Upper lobe of left lung (tissue), 6 donors: ENCODE measurements at regions not wholly inside any gene's neighbourhood (a gene's known extent, or its start where the extent isn't known, plus 50 kb on each side); places are given as distances from the start of the nearest gene placed in this dataset.
"Not testable (repeated sequence)": the region's sequence is repeated elsewhere in the genome, so short reads cannot be mapped to it uniquely, and the experiment has no call there.

ENCODE experiments used
- ATAC-seq, 2 donors: fragments of 200-7000 bp; cut with Tn5 transposase; one replicate each; pipeline ENCODE4 v1.9.1; 2022; ENCODE audit warnings: mild to moderate bottlenecking in 2 of 2, moderate library complexity in 2 of 2; ENCODE audit not compliant: low FRiP score in 2 of 2
- DNase-seq, 2 donors: peaks; one replicate each; pipeline ENCODE4 v3.0.0-alpha.2; 2019 to 2020
- H3K27ac ChIP-seq, 4 donors: fragments of 200-600 bp; sonication (generic); one replicate each; pipeline ENCODE4 v1.5.1; 2016 to 2019
- H3K27me3 ChIP-seq, 4 donors: fragments of 200-600 bp; sonication (generic); one replicate each; pipeline ENCODE4 v1.5.1; 2017 to 2019
- H3K36me3 ChIP-seq, 4 donors: fragments of 200-600 bp; sonication (generic); one replicate each; pipeline ENCODE4 v1.5.1; 2016 to 2019
- H3K4me1 ChIP-seq, 4 donors: fragments of 200-600 bp; sonication (generic); one replicate each; pipeline ENCODE4 v1.5.1; 2018 to 2019
- H3K4me3 ChIP-seq, 4 donors: fragments of 200-600 bp; sonication (generic); one replicate each; pipeline ENCODE4 v1.5.1; 2017 to 2019; ENCODE audit warnings: mild to moderate bottlenecking in 2 of 4, moderate library complexity in 1 of 4
- H3K9me3 ChIP-seq, 4 donors: fragments of 200-600 bp; sonication (generic); one replicate each; pipeline ENCODE4 v1.5.1; 2018 to 2019
- POLR2A ChIP-seq, 4 donors: fragments of 450-650 bp; IDR thresholded peaks; one replicate each; pipeline ENCODE4 v1.5.1; 2016 to 2017; ENCODE audit warnings: antibody characterized with exemption in 4 of 4, mild to moderate bottlenecking in 2 of 4
- POLR2AphosphoS5 ChIP-seq, 2 donors: sonication (generic); formaldehyde crosslinking; IDR thresholded peaks; one replicate each; pipeline ENCODE4 v1.5.1; 2017; ENCODE audit warnings: antibody characterized with exemption in 2 of 2
- WGBS, 2 donors: methylation state at CpG; one replicate each; pipeline ENCODE4 v1.1.5; 2017 to 2018; 5-methylcytosine and 5-hydroxymethylcytosine counted together
- donor health status: DM: no; HTN: no; CAD: no; lungs with moderate emphysema.
- donor health status: DM: no; HTN: yes; CAD: no; lungs with severe emphysema.

- not testable (repeated sequence) for H3K36me3 ChIP-seq, H3K4me1 ChIP-seq, ATAC-seq, H3K4me3 ChIP-seq, H3K27ac ChIP-seq, H3K9me3 ChIP-seq, H3K27me3 ChIP-seq
- no CpG with 5 or more reads among the region's 4 CpGs for WGBS, 2 donors
- DNase-seq: peak in 1 of 2 donors; percentile 0
These were observed 524.6 kb downstream of the FOXD4L4 start for GRCh38 chr9:66261576-66261975.

- H3K27ac ChIP-seq, H3K27me3 ChIP-seq, H3K36me3 ChIP-seq, H3K4me1 ChIP-seq, H3K9me3 ChIP-seq, ATAC-seq, H3K4me3 ChIP-seq: not testable (repeated sequence)
- DNase-seq: peak in 1 of 2 donors; percentile 55
- 89 to 95% methylated on average over 14 to 17 of the region's 17 CpGs for WGBS, 2 donors
These were observed 526.7 kb downstream of the FOXD4L4 start for GRCh38 chr9:66263621-66264020.

DNA sequence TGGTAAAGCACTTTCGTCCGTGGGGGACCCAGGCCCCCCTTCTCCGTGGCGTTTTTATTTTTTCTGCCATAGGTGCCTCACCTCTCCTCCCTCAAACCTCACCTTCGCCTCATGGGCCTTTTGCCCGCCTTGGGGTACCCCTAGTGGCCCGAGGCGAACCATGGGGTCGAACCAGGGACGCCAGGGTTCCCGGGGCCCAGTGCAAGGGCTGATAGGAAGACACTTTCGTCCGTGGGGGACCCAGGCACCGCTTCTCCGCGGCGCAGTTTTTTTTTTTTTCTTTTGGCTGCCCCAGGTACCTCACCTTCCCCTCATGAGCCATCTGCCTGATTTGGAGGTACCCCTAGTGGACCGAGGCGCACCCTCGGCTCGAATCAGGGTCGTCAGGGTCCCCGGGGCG, 527.8 kb downstream of the FOXD4L4 start:
- not testable (repeated sequence) for H3K27ac ChIP-seq, H3K9me3 ChIP-seq, H3K4me1 ChIP-seq, ATAC-seq, H3K36me3 ChIP-seq, H3K4me3 ChIP-seq, H3K27me3 ChIP-seq
- DNase-seq: peak in 1 of 2 donors; percentile 54
- 87 to 91% methylated on average over 17 to 18 of the region's 24 CpGs for WGBS, 2 donors

DNA sequence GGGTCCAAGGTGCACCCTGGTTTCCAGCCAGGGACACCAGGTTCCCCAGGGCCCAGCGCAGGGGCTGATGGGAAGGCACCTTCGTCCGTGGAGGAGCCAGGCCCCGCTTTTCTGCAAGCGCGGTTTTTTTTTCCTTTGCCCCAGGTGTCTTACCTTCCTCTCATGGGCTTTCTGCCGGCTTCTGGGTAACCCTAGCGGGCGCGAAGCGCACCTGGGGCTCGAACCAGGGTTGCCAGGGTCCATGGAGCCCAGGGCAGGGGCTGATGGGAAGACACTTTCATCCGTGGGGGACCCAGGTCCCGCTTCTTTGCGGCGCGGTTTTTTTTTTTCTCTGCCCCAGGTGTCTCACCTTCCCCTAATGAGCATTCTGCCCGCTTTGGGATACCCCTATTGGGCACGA, 529.3 kb downstream of the FOXD4L4 start:
- ATAC-seq, H3K27me3 ChIP-seq, H3K4me1 ChIP-seq, H3K36me3 ChIP-seq, H3K27ac ChIP-seq, H3K9me3 ChIP-seq: not testable (repeated sequence)
- H3K4me3 ChIP-seq: peak overlapping the region in 2 of 4 donors; percentile 27 to 29
- WGBS, 2 donors: 76% methylated on average over 7 of the region's 19 CpGs; no CpG with 5 or more reads in 1 of the 2 donors
- peak in 1 of 2 donors; percentile 66 for DNase-seq

DNA sequence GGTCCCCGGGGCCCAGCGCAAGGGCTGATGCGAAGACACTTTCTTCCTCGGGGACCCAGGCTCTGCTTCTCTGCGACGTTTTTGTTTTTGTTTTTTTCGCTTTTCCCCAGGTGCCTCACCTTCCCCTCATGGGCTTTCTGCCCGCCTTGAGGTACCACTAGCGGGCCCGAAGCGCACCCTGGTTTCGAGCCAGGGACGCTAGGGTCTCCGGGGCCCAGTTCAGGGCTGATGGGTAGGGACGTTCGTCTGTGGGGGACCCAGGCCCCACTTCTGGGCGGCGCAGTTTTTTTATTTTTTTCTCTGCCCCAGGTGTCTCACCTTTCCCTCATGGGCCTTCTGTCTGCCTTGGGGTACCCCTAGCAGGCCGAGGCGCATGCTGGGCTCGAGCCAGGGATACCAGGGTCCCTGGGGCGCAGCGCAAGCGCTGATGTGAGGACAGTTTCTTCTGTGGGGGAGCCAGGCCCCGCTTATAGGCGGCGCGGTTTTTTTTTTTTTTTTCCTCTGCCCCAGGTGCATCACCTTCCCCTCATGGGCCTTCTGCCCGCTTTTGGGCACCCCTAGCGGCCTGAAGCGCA, 530.0 kb downstream of the FOXD4L4 start:
- not testable (repeated sequence) for H3K9me3 ChIP-seq, ATAC-seq, H3K4me3 ChIP-seq, H3K27ac ChIP-seq, H3K27me3 ChIP-seq, H3K36me3 ChIP-seq, H3K4me1 ChIP-seq
- 54 to 74% methylated on average over 7 to 13 of the region's 31 CpGs for WGBS, 2 donors
- peak in 1 of 2 donors; percentile 66 for DNase-seq

GRCh38 chr9:66267684-66268083, 530.7 kb downstream of the FOXD4L4 start:
- WGBS, 2 donors: 40 to 55% methylated on average over 1 to 2 of the region's 22 CpGs
- peak overlapping the region in 2 of 4 donors; percentile 22 to 41 for H3K4me3 ChIP-seq
- H3K4me1 ChIP-seq, H3K27me3 ChIP-seq, H3K27ac ChIP-seq, ATAC-seq, H3K9me3 ChIP-seq, H3K36me3 ChIP-seq: not testable (repeated sequence)
- peak in 1 of 2 donors; percentile 37 for DNase-seq

DNA sequence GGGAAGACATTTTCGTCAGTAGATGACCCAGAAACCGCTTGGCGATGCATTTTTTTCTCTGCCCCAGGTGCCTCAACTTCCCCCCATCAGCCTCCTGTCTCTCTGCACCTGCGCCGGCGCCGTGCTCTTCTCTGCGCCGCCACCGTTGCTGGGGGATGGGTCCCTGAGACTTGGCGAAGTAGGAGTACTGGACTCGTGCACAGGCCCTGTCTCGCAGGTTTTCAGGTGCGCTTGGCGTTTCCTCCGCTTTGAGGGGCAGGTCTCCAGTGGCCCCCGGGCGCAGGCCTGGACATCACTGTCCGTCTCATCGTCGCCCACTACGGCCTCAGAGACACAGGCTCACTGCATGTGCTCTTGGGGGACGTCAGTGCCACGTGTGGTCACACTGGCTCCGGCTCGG, 532.1 kb downstream of the FOXD4L4 start:
- ATAC-seq, H3K27me3 ChIP-seq, H3K36me3 ChIP-seq, H3K27ac ChIP-seq, H3K4me1 ChIP-seq, H3K9me3 ChIP-seq: not testable (repeated sequence)
- 75 to 91% methylated on average over 7 to 13 of the region's 26 CpGs for WGBS, 2 donors
- H3K4me3 ChIP-seq: peak overlapping the region in 2 of 4 donors; percentile 30 to 39
- peak in 1 of 2 donors; percentile 40 for DNase-seq

DNA sequence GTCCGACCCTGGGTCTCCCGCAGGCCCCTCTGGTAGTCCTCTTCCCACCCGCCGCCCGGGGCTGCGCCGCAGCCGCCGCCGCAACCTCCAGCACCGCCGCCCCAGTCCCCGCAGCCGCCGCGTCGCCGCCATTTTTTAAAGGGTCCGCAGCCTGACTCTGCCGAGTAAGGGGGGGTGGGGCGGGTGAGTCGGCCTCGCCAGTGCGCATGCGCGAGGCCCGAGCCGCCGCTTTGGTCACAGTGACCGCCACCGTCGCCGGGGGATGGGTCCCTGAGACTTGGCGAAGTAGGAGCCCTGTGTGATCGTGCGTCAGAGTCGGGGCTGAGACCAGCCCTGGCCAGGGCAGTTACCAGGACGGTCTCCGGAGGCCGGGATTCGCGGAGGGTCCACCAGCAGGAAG, 532.8 kb downstream of the FOXD4L4 start:
- ATAC-seq: peak in 1 of 2 donors; percentile 51
- peak overlapping the region; percentile 84 to 87 (median 84) for H3K27ac ChIP-seq
- DNase-seq: peak; percentile 81 to 94

GRCh38 chr9:66278809-66279208, 541.9 kb downstream of the FOXD4L4 start:
- H3K4me1 ChIP-seq, H3K36me3 ChIP-seq, DNase-seq, H3K4me3 ChIP-seq, H3K9me3 ChIP-seq, H3K27ac ChIP-seq, ATAC-seq, H3K27me3 ChIP-seq: not testable (repeated sequence)
- 87 to 92% methylated on average over 2 to 4 of the region's 5 CpGs for WGBS, 2 donors

More for the DNA sequence above, 532.8 kb downstream of the FOXD4L4 start:
- WGBS, 2 donors: no CpG with 5 or more reads among the region's 42 CpGs
- TF ChIP-seq POLR2A (IDR thresholded peaks at IDR 0.05) (peak in 3 of 4 donors; percentile 39 to 68 (median 42)), POLR2AphosphoS5 (IDR thresholded peaks at IDR 0.05) (peak; percentile 76 to 87)
- H3K36me3 ChIP-seq, H3K4me1 ChIP-seq, H3K9me3 ChIP-seq, H3K27me3 ChIP-seq: not testable (repeated sequence)
- H3K4me3 ChIP-seq: peak overlapping the region; percentile 22 to 64 (median 58)
